ENCODE measurements at regions not wholly inside any gene's neighbourhood (a gene's known extent, or its start where the extent isn't known, plus 50 kb on each side); places are given as distances from the start of the nearest gene placed in this dataset.

GRCh38 chr4:100083289-100083688 lies 107.0 kb downstream of the DDIT4L start:
- DNase-seq (ENCODE audit: low read depth) = no peak

GRCh38 chr4:100082852-100083251 lies 107.4 kb downstream of the DDIT4L start:
- no peak for DNase-seq (ENCODE audit: low read depth)

- DNase-seq (ENCODE audit: low read depth) = peak; percentile 14
Observed at GRCh38 chr4:100081491-100081890, 108.8 kb downstream of the DDIT4L start.

- DNase-seq (ENCODE audit: low read depth) = no peak
Observed at GRCh38 chr4:100079264-100079663, 111.0 kb downstream of the DDIT4L start.

GRCh38 chr4:100076753-100077152 lies 113.5 kb downstream of the DDIT4L start:
- no peak for DNase-seq (ENCODE audit: low read depth)

- DNase-seq (ENCODE audit: low read depth) = no peak
Observed at GRCh38 chr4:100075486-100076270, 114.6 kb downstream of the DDIT4L start.

- peak; percentile 36 for DNase-seq (ENCODE audit: low read depth)
Observed at GRCh38 chr4:100075056-100075455, 115.2 kb downstream of the DDIT4L start.

GRCh38 chr4:100071506-100071905 lies 118.8 kb downstream of the DDIT4L start:
- no peak for DNase-seq (ENCODE audit: low read depth)

GRCh38 chr4:100070868-100071267 lies 119.4 kb downstream of the DDIT4L start:
- DNase-seq (ENCODE audit: low read depth) = no peak

- no peak for DNase-seq (ENCODE audit: low read depth)
Observed at GRCh38 chr4:100069207-100069606, 119.1 kb upstream of the H2AZ1 start.

GRCh38 chr4:100067255-100067654 lies 117.2 kb upstream of the H2AZ1 start:
- no peak for DNase-seq (ENCODE audit: low read depth)

- DNase-seq (ENCODE audit: low read depth) = peak; percentile 47
Observed at GRCh38 chr4:100063355-100063754, 113.3 kb upstream of the H2AZ1 start.

- DNase-seq (ENCODE audit: low read depth) = peak; percentile 46
Observed at GRCh38 chr4:100062921-100063320, 112.8 kb upstream of the H2AZ1 start.

GRCh38 chr4:100061835-100062234 lies 111.8 kb upstream of the H2AZ1 start:
- peak; percentile 42 for DNase-seq (ENCODE audit: low read depth)

- no peak for DNase-seq (ENCODE audit: low read depth)
Observed at GRCh38 chr4:100060765-100061416, 110.8 kb upstream of the H2AZ1 start.

- no peak for DNase-seq (ENCODE audit: low read depth)
Observed at GRCh38 chr4:100059467-100059866, 109.4 kb upstream of the H2AZ1 start.

- DNase-seq (ENCODE audit: low read depth) = no peak
Observed at GRCh38 chr4:100056701-100057100, 106.6 kb upstream of the H2AZ1 start.

GRCh38 chr4:100054071-100054470 lies 104.0 kb upstream of the H2AZ1 start:
- DNase-seq (ENCODE audit: low read depth) = no peak

GRCh38 chr4:100049872-100050271 lies 99.8 kb upstream of the H2AZ1 start:
- peak; percentile 52 for DNase-seq (ENCODE audit: low read depth)

- no peak for DNase-seq (ENCODE audit: low read depth)
Observed at GRCh38 chr4:100042711-100043110, 92.6 kb upstream of the H2AZ1 start.

GRCh38 chr4:100042235-100042634 lies 92.2 kb upstream of the H2AZ1 start:
- no peak for DNase-seq (ENCODE audit: low read depth)

- no peak for DNase-seq (ENCODE audit: low read depth)
Observed at GRCh38 chr4:100041646-100042045, 91.6 kb upstream of the H2AZ1 start.

GRCh38 chr4:100034023-100034664 lies 84.1 kb upstream of the H2AZ1 start:
- no peak for DNase-seq (ENCODE audit: low read depth)

Data from ELR (cell line).